ENCODE measurements at regions not wholly inside any gene's neighbourhood (a gene's known extent, or its start where the extent isn't known, plus 50 kb on each side); places are given as distances from the start of the nearest gene placed in this dataset.

DNA sequence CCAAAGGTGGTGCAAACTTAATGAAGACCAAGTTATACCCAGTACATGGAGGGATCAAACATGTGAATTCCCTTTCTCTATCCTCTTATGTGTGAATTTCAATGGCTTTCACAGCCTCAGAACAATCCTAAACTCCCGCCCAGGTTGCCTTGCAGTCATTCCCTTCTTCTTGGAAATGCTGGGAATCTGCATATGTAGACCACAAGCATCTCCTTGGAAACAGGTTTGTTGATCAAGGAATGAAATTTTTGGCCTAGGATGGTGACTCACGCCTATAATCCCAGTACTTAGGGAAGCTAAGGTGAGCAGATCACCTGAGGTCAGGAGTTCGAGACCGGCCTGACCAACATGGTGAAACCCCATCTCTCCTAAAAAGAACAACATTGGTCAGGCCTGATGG lies 77.8 kb upstream of the ABI1 start:
- TF ChIP-seq CTCF (IDR thresholded peaks at IDR 0.05; ENCODE audit: low read depth, low read length, poor library complexity, severe bottlenecking), result no peak
- TF ChIP-seq EZH2phosphoT487 (IDR thresholded peaks at IDR 0.05; ENCODE audit: borderline replicate concordance, low read length), result no peak
